Ishikawa (cell line): ENCODE measurements at regions not wholly inside any gene's neighbourhood (a gene's known extent, or its start where the extent isn't known, plus 50 kb on each side); places are given as distances from the start of the nearest gene placed in this dataset.

Experiments used
- TF ChIP-seq, protein P1 (sequence below): IDR thresholded peaks from 2 replicates; pipeline ENCODE4 v1.6.1; 2012
- TF ChIP-seq, protein P2 (sequence below): IDR thresholded peaks from 2 replicates; pipeline ENCODE4 v1.6.1; 2012

DNA sequence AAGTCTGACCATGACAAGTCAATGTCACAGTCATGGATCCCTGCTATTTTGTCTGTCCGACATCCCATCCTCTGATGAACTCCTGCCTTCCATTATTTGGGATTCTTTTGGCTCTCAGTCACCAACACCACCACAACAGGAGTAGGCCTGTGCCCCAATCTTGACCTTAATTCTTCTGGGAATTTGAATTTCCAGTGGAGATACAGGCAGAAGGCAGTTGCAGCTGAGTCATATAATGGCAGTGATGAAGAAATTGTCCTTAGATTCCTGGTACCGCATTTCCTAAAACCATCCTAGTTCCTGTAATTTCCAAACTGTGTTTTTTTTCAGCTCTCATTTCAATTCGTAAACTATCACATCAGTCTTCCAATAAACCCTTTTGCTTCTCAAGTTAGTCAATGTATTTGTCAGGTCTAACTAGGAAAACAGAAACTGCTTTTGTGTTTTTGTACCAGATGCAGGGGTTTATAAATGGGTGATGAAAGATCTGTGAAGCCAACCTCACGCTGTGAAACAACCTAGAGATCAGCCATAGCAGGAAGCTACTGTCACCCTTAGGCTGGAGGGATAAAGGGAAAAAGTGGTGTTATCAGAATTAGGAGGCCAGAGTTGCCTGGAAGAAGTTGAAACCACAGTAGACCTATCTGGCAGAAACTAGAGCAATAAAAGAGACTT, 126.3 kb upstream of the TMEM108 start:
- TF ChIP-seq, protein P1, sequence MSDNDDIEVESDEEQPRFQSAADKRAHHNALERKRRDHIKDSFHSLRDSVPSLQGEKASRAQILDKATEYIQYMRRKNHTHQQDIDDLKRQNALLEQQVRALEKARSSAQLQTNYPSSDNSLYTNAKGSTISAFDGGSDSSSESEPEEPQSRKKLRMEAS, result no peak
- TF ChIP-seq, protein P2, sequence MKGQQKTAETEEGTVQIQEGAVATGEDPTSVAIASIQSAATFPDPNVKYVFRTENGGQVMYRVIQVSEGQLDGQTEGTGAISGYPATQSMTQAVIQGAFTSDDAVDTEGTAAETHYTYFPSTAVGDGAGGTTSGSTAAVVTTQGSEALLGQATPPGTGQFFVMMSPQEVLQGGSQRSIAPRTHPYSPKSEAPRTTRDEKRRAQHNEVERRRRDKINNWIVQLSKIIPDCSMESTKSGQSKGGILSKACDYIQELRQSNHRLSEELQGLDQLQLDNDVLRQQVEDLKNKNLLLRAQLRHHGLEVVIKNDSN, result no peak
